ENCODE measurements at regions not wholly inside any gene's neighbourhood (a gene's known extent, or its start where the extent isn't known, plus 50 kb on each side); places are given as distances from the start of the nearest gene placed in this dataset.

DNA sequence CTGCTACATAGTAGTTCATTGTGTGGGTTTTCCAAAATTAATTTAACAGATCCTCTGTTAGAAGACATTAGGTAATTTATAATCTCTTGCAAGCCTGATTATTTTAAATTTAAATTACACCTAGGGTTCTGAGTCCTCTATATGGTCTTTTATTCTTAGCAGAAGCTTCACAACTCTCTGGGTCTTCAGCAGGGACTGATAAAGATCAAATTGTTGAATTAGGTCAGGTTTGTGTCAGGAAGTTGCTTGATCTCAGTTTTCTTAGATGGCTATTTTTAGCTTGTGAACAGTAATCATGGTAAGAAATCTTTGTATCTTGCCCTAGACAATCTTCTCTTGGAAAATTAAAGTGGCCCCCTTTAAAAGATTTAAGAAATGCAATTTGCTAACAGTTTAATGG lies 183.1 kb upstream of the HDAC9 start:
- TF ChIP-seq CTCF (IDR thresholded peaks at IDR 0.05; ENCODE audit: insufficient read depth, low read depth, low read length, missing control alignments), result no peak
- no peak overlapping the region for H3K4me3 ChIP-seq (ENCODE audit: low read length)
- no peak for DNase-seq (ENCODE audit: low read depth)

DNA sequence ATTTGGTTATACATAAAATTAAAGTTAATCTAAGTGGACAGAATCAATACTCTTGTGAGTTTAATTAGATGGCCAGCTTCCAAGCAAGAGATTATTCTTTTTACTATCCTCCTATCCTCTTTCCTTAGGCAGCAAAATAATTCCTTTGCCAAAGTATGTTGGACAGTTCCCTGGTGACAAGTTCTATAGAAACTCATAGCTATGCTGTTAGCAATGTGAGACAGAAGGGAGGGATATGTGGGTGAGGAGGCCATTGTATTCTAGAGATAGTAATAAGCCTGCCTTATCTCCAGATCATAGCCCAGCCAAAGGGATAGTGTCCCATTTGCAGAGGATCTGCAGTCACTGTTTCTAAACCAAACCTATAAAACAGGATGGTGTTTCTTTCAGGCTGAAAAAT lies 181.6 kb upstream of the HDAC9 start:
- DNase-seq (ENCODE audit: low read depth), result peak; percentile 3
- H3K4me3 ChIP-seq (ENCODE audit: low read length), result no peak overlapping the region
- no peak for TF ChIP-seq CTCF (IDR thresholded peaks at IDR 0.05; ENCODE audit: insufficient read depth, low read depth, low read length, missing control alignments)

DNA sequence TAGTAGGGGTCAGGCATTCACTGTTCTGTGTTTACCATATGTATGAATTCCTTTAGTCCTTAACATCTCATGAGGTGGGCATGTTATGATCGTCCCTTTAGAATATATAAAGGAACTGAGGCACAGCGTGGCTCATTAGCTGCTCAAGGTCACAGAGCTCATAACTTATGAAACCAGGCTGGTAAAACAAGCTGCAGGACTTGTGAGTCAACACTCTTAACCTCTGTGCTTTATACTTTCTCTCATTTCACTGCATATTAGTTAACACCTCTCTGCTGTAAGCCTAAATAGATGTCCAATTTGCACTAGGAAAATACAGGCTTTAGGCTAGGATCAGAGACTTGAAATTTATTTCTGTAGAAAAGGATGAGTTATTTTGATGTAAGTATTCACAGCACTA lies 180.3 kb upstream of the HDAC9 start:
- H3K4me3 ChIP-seq (ENCODE audit: low read length), result no peak overlapping the region
- TF ChIP-seq CTCF (IDR thresholded peaks at IDR 0.05; ENCODE audit: insufficient read depth, low read depth, low read length, missing control alignments), result no peak
- DNase-seq (ENCODE audit: low read depth), result peak; percentile 18

GRCh38 chr7:18317941-18318340 lies 177.6 kb upstream of the HDAC9 start:
- no peak for TF ChIP-seq CTCF (IDR thresholded peaks at IDR 0.05; ENCODE audit: insufficient read depth, low read depth, low read length, missing control alignments)
- no peak overlapping the region for H3K4me3 ChIP-seq (ENCODE audit: low read length)
- DNase-seq (ENCODE audit: low read depth), result no peak

GRCh38 chr7:18320422-18320821 lies 175.1 kb upstream of the HDAC9 start:
- DNase-seq (ENCODE audit: low read depth), result peak; percentile 34
- no peak overlapping the region for H3K4me3 ChIP-seq (ENCODE audit: low read length)
- TF ChIP-seq CTCF (IDR thresholded peaks at IDR 0.05; ENCODE audit: insufficient read depth, low read depth, low read length, missing control alignments), result no peak

DNA sequence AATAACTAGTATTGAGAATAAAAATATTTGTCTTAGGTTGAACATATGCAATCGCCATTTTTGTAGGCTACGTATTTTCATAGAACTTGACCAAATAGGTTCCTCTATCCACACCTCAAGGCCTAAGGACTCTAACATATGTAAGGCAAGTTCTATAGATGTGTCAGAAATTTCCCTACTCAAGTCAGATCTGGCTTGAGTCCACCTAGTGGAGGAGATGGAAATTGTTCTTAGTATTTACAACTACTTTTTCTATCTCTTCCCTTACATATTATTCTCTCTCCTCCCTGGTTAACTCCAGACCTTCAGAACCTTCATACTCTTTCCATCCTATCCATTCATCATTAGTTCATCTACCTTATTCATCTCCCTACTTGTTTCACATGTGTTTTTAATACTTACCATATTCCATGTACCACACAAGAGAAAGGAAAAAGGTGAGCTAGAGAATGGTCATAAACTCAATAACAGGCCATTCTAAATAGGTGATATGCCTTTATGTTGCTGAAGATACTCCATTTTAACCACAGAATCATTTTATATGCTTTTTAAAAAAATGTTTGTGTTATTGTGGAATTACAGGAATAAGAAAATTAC lies 174.5 kb upstream of the HDAC9 start:
- peak; percentile 70 for TF ChIP-seq CTCF (IDR thresholded peaks at IDR 0.05; ENCODE audit: insufficient read depth, low read depth, low read length, missing control alignments)
- DNase-seq (ENCODE audit: low read depth), result peak; percentile 66
- H3K4me3 ChIP-seq (ENCODE audit: low read length), result no peak overlapping the region

- no peak overlapping the region for H3K4me3 ChIP-seq (ENCODE audit: low read length)
- TF ChIP-seq CTCF (IDR thresholded peaks at IDR 0.05; ENCODE audit: insufficient read depth, low read depth, low read length, missing control alignments), result no peak
- DNase-seq (ENCODE audit: low read depth), result no peak
Observed at GRCh38 chr7:18330548-18330947, 165.0 kb upstream of the HDAC9 start.

Data from epithelial cell of esophagus (primary cell).